Stomach (tissue), 4 donors: ENCODE measurements at regions not wholly inside any gene's neighbourhood (a gene's known extent, or its start where the extent isn't known, plus 50 kb on each side); places are given as distances from the start of the nearest gene placed in this dataset.

Source experiments
- CTCF ChIP-seq, 7 experiments: fragments of 450-650 bp in 4 of 7; fragments of 200-600 bp in 3 of 7; sonication (generic) in 3 of 7; IDR thresholded peaks; one replicate each; pipeline ENCODE4 v1.5.1; 2016 to 2019; ENCODE audit warnings: antibody characterized with exemption in 7 of 7, control low read depth in 2 of 7, mild to moderate bottlenecking in 1 of 7
- EP300 ChIP-seq: sonication (generic); formaldehyde crosslinking; IDR thresholded peaks from one replicate; pipeline ENCODE4 v1.6.1; 2017; ENCODE audit warnings: antibody characterized with exemption
- POLR2A ChIP-seq, 4 donors: fragments of 450-650 bp; IDR thresholded peaks; one replicate each; pipeline ENCODE4 v1.6.1; 2016; ENCODE audit warnings: antibody characterized with exemption in 4 of 4, control low read depth in 2 of 4, mild to moderate bottlenecking in 1 of 4, moderate library complexity in 1 of 4
- POLR2AphosphoS5 ChIP-seq, 3 donors: sonication (generic); formaldehyde crosslinking; IDR thresholded peaks; one replicate each; pipeline ENCODE4 v1.6.1; 2016; ENCODE audit warnings: antibody characterized with exemption in 3 of 3

- TF ChIP-seq CTCF (IDR thresholded peaks at IDR 0.05): no peak
- TF ChIP-seq EP300: no peak
- TF ChIP-seq POLR2A (IDR thresholded peaks at IDR 0.05): no peak
- no peak for TF ChIP-seq POLR2AphosphoS5 (IDR thresholded peaks at IDR 0.05)
Observed at GRCh38 chr19:30090476-30090875, 148.4 kb downstream of the URI1 start.
